HepG2 (cell line): ENCODE measurements at regions not wholly inside any gene's neighbourhood (a gene's known extent, or its start where the extent isn't known, plus 50 kb on each side); places are given as distances from the start of the nearest gene placed in this dataset.
A peak's percentile ranks its signal among the peaks of the same experiment; 100 is the strongest.

Experiments
- ARID2 ChIP-seq: sonication (generic); formaldehyde crosslinking; IDR thresholded peaks from 2 replicates; pipeline ENCODE4 v1.8.1; 2022; ENCODE audit warnings: mild to moderate bottlenecking, missing genetic modification reagents, borderline replicate concordance
- BCL6 ChIP-seq: IDR thresholded peaks from 2 replicates; pipeline ENCODE4 v1.6.1; 2016; ENCODE audit warnings: missing genetic modification reagents, missing compliant biosample characterization
- BHLHE40 ChIP-seq: IDR thresholded peaks from 2 replicates; pipeline ENCODE4 v1.6.1; 2011; ENCODE audit warnings: low read length, improper control_type of control experiment
- CHCHD3 ChIP-seq: sonication (generic); formaldehyde crosslinking; IDR thresholded peaks from 2 replicates; pipeline ENCODE4 v1.8.0; 2022; ENCODE audit warnings: mild to moderate bottlenecking, missing genetic modification reagents, moderate library complexity
- GATA4 ChIP-seq: sonication (generic); IDR thresholded peaks from 2 replicates; pipeline ENCODE4 v1.6.1; 2016; ENCODE audit warnings: antibody characterized with exemption, low read depth, borderline replicate concordance
- GLMP ChIP-seq: sonication (generic); formaldehyde crosslinking; IDR thresholded peaks from 2 replicates; pipeline ENCODE4 v1.9.0; 2021; ENCODE audit warnings: missing genetic modification reagents, mild to moderate bottlenecking, borderline replicate concordance
- HNF1A ChIP-seq, 2 experiments: sonication (generic) in 1 of 2; formaldehyde crosslinking in 1 of 2; IDR thresholded peaks; 2 replicates each; pipeline versions ENCODE4 v1.4.0 to v1.6.1; 2016 to 2020; ENCODE audit warnings: borderline replicate concordance in 1 of 2, low read depth in 1 of 2, mild to moderate bottlenecking in 1 of 2, missing genetic modification reagents in 1 of 2
- RCOR2 ChIP-seq: IDR thresholded peaks from 2 replicates; pipeline ENCODE4 v1.6.1; 2016; ENCODE audit warnings: missing biosample characterization, missing genetic modification reagents
- RERE ChIP-seq: IDR thresholded peaks from 2 replicates; pipeline ENCODE4 v1.6.1; 2016; ENCODE audit warnings: low read depth, missing genetic modification reagents, missing compliant biosample characterization
- RNF2 ChIP-seq: fragments of 450-650 bp; conservative IDR thresholded peaks from 2 replicates; pipeline ENCODE4 v1.6.1; 2016; ENCODE audit warnings: low read depth
- SIX4 ChIP-seq: sonication (generic); formaldehyde crosslinking; IDR thresholded peaks from 2 replicates; pipeline ENCODE4 v1.4.0; 2020; ENCODE audit warnings: missing genetic modification reagents
- SRSF4 ChIP-seq: fragments of 200-400 bp; formaldehyde crosslinking; IDR thresholded peaks from one replicate; pipeline ENCODE4 v1.6.1; 2018; ENCODE audit warnings: mild to moderate bottlenecking, low read depth, low read length, moderate library complexity; ENCODE audit not compliant: poor library complexity, severe bottlenecking
- SSRP1 ChIP-seq: IDR thresholded peaks from 2 replicates; pipeline ENCODE4 v1.6.1; 2016; ENCODE audit warnings: control low read depth
- TCF7 ChIP-seq: sonication (generic); IDR thresholded peaks from 2 replicates; pipeline ENCODE4 v1.6.1; 2016; ENCODE audit warnings: antibody characterized with exemption, low read depth
- THYN1 ChIP-seq: sonication (generic); formaldehyde crosslinking; IDR thresholded peaks from 2 replicates; pipeline ENCODE4 v1.8.1; 2023; ENCODE audit warnings: low read depth, mild to moderate bottlenecking, moderate library complexity, missing genetic modification reagents, borderline replicate concordance
- ZMYM3 ChIP-seq: sonication (generic); formaldehyde crosslinking; IDR thresholded peaks from 2 replicates; pipeline ENCODE4 v1.5.1; 2020; ENCODE audit warnings: mild to moderate bottlenecking, missing genetic modification reagents
- ZNF282 ChIP-seq: fragments of 450-650 bp; IDR thresholded peaks from 2 replicates; pipeline ENCODE4 v1.6.1; 2018; ENCODE audit not compliant: partially characterized antibody
- ZNF710 ChIP-seq: sonication (generic); formaldehyde crosslinking; IDR thresholded peaks from 2 replicates; pipeline ENCODE4 v1.5.0; 2020; ENCODE audit warnings: mild to moderate bottlenecking, missing genetic modification reagents, borderline replicate concordance
- ZNF792 ChIP-seq: IDR thresholded peaks from 2 replicates; pipeline ENCODE4 v1.6.1; 2016

GRCh38 chr6:15970517-15970916 is 158.4 kb upstream of the MYLIP start (continued):
- peak; percentile 99 for TF ChIP-seq RERE
- no peak for TF ChIP-seq CHCHD3 (CRISPR knock-in tag)
- TF ChIP-seq RCOR2 (CRISPR knock-in tag) = peak; percentile 67; the same call in 1 of the 2 replicates
- no peak for TF ChIP-seq ZMYM3 (CRISPR knock-in tag)
- TF ChIP-seq ZNF792 (CRISPR knock-in tag) = no peak
- TF ChIP-seq TCF7 = peak; percentile 55
- TF ChIP-seq SSRP1 (CRISPR knock-in tag) = no peak
- peak; percentile 76 for TF ChIP-seq BCL6 (CRISPR knock-in tag)
- no peak for TF ChIP-seq GATA4
- TF ChIP-seq ARID2 (CRISPR knock-in tag) = no peak
- no peak for TF ChIP-seq SRSF4
- TF ChIP-seq BHLHE40 = 0 out of 2 replicates have a peak, but pooled peaks have one; percentile 42
- no peak for TF ChIP-seq ZNF710 (CRISPR knock-in tag)
- no peak for TF ChIP-seq HNF1A (IDR thresholded peaks at IDR 0.05; ENCODE audit: low read depth)
- TF ChIP-seq HNF1A (CRISPR knock-in tag; IDR thresholded peaks at IDR 0.05; ENCODE audit: borderline replicate concordance) = no peak
- no peak for TF ChIP-seq THYN1 (CRISPR knock-in tag)
- 0 out of 2 replicates have a peak, but pooled peaks have one; percentile 36 for TF ChIP-seq RNF2
- TF ChIP-seq GLMP (CRISPR knock-in tag) = no peak
- TF ChIP-seq ZNF282 = no peak
- peak; percentile 42; the same call in 1 of the 2 replicates for TF ChIP-seq SIX4 (CRISPR knock-in tag)
